ENCODE measurements at regions not wholly inside any gene's neighbourhood (a gene's known extent, or its start where the extent isn't known, plus 50 kb on each side); places are given as distances from the start of the nearest gene placed in this dataset.
"Not testable (repeated sequence)": the region's sequence is repeated elsewhere in the genome, so short reads cannot be mapped to it uniquely, and the experiment has no call there.

GRCh38 chr6:19391926-19392325 lies 445.2 kb upstream of the ID4 start:
- Histone ChIP-seq H3K9me3 (no peaks in the 10 kb centered on the region), H3K27ac (no peak overlapping the region), H3K36me3 (no peaks in the 10 kb centered on the region), H3K4me3 (no peak overlapping the region), H3K4me1 (no peaks in the 10 kb centered on the region), H3K27me3 (no peaks in the 10 kb centered on the region)
- no peak for ATAC-seq
- DNase-seq: no peak
- no peak for TF ChIP-seq CTCF (IDR thresholded peaks at IDR 0.05)
- intact Hi-C loops (cut with DNase I): no loop called here

- ATAC-seq (peak; percentile 27), DNase-seq (no peak)
- H3K9me3 ChIP-seq: no peaks in the 10 kb centered on the region
- intact Hi-C loops (cut with DNase I): no loop called here
- no peak overlapping the region for H3K27ac ChIP-seq
- H3K4me3 ChIP-seq: no peak overlapping the region
- no peaks in the 10 kb centered on the region for H3K36me3 ChIP-seq
- TF ChIP-seq CTCF (IDR thresholded peaks at IDR 0.05): no peak
- H3K27me3 ChIP-seq: no peaks in the 10 kb centered on the region
- no peaks in the 10 kb centered on the region for H3K4me1 ChIP-seq
Observed at GRCh38 chr6:19394051-19394450, 443.1 kb upstream of the ID4 start.

GRCh38 chr6:19394687-19395086 lies 442.5 kb upstream of the ID4 start:
- no peak for TF ChIP-seq CTCF (IDR thresholded peaks at IDR 0.05)
- intact Hi-C loops (cut with DNase I): no loop called here
- H3K9me3 ChIP-seq: no peaks in the 10 kb centered on the region
- no peak for DNase-seq
- H3K27me3 ChIP-seq: no peaks in the 10 kb centered on the region
- no peaks in the 10 kb centered on the region for H3K36me3 ChIP-seq
- H3K4me1 ChIP-seq: no peaks in the 10 kb centered on the region
- ATAC-seq: no peak
- no peak overlapping the region for H3K4me3 ChIP-seq
- no peak overlapping the region for H3K27ac ChIP-seq

GRCh38 chr6:19395316-19395715 lies 441.9 kb upstream of the ID4 start:
- no peak for TF ChIP-seq CTCF (IDR thresholded peaks at IDR 0.05)
- Histone ChIP-seq H3K4me3 (no peak overlapping the region), H3K27me3 (no peaks in the 10 kb centered on the region), H3K36me3 (no peaks in the 10 kb centered on the region), H3K9me3 (no peaks in the 10 kb centered on the region), H3K4me1 (no peaks in the 10 kb centered on the region), H3K27ac (no peak overlapping the region)
- intact Hi-C loops (cut with DNase I): no loop called here
- DNase-seq (no peak), ATAC-seq (no peak)

- Histone ChIP-seq H3K4me1 (no peaks in the 10 kb centered on the region), H3K36me3 (no peaks in the 10 kb centered on the region), H3K4me3 (no peak overlapping the region), H3K27ac (no peak overlapping the region), H3K27me3 (no peaks in the 10 kb centered on the region), H3K9me3 (peaks cover 2% of the 10 kb centered on the region)
- TF ChIP-seq CTCF (IDR thresholded peaks at IDR 0.05): no peak
- ATAC-seq: no peak
- intact Hi-C loops (cut with DNase I): no loop called here
- DNase-seq: no peak
Observed at GRCh38 chr6:19399406-19399805, 437.8 kb upstream of the ID4 start.

GRCh38 chr6:19404884-19405283 lies 432.3 kb upstream of the ID4 start:
- H3K4me3 ChIP-seq; ATAC-seq; H3K27ac ChIP-seq; H3K36me3 ChIP-seq; H3K4me1 ChIP-seq; DNase-seq; H3K27me3 ChIP-seq; intact Hi-C loops (cut with DNase I): not testable (repeated sequence)
- H3K9me3 ChIP-seq: peaks cover 18% of the 10 kb centered on the region
